ENCODE measurements at regions not wholly inside any gene's neighbourhood (a gene's known extent, or its start where the extent isn't known, plus 50 kb on each side); places are given as distances from the start of the nearest gene placed in this dataset.

- no peak overlapping the region for H3K4me3 ChIP-seq
- TF ChIP-seq CTCF (IDR thresholded peaks at IDR 0.05) (no peak), EP300 (IDR thresholded peaks at IDR 0.05; ENCODE audit: low read depth) (no peak), POLR2AphosphoS5 (IDR thresholded peaks at IDR 0.05) (no peak), POLR2A (IDR thresholded peaks at IDR 0.05) (no peak)
- H3K27me3 ChIP-seq = no peaks in the 10 kb centered on the region
- WGBS, 2 donors (ENCODE audit: low coverage in 1 of 2) = 84 to 86% methylated on average over 3 of the region's 3 CpGs
- in situ Hi-C loops (cut with MboI; ENCODE audit: low pct_ligation_motif_present in 1 of 4, low pct_unique_long_range_greater_than_20kb in 1 of 4, low sequenced_read_pairs in 3 of 4) = no loop called here
- intact Hi-C loops (cut with DNase I; ENCODE audit: low total_unique reads) = no loop called here
- no peak for DNase-seq
- no peaks in the 10 kb centered on the region for H3K36me3 ChIP-seq
- peaks cover 0 to 4% of the 10 kb centered on the region in 2 donors for H3K9me3 ChIP-seq
- H3K27ac ChIP-seq = no peak overlapping the region
- no peaks in the 10 kb centered on the region for H3K4me1 ChIP-seq
Observed at GRCh38 chr4:13316354-13316753, 167.8 kb downstream of the RAB28 start.

GRCh38 chr4:13313856-13314255 lies 170.3 kb downstream of the RAB28 start:
- DNase-seq = no peak
- intact Hi-C loops (cut with DNase I; ENCODE audit: low total_unique reads) (no loop called here), in situ Hi-C loops (cut with MboI; ENCODE audit: low pct_ligation_motif_present in 1 of 4, low pct_unique_long_range_greater_than_20kb in 1 of 4, low sequenced_read_pairs in 3 of 4) (no loop called here)
- H3K9me3 ChIP-seq = no peaks in the 10 kb centered on the region
- no peaks in the 10 kb centered on the region for H3K4me1 ChIP-seq
- no peaks in the 10 kb centered on the region for H3K36me3 ChIP-seq
- no peak overlapping the region for H3K4me3 ChIP-seq
- H3K27ac ChIP-seq = no peak overlapping the region
- TF ChIP-seq EP300 (IDR thresholded peaks at IDR 0.05; ENCODE audit: low read depth) = no peak
- no peak for TF ChIP-seq POLR2AphosphoS5 (IDR thresholded peaks at IDR 0.05)
- no peak for TF ChIP-seq POLR2A (IDR thresholded peaks at IDR 0.05)
- TF ChIP-seq CTCF (IDR thresholded peaks at IDR 0.05) = no peak
- no peaks in the 10 kb centered on the region for H3K27me3 ChIP-seq

GRCh38 chr4:13312264-13312663 lies 171.9 kb downstream of the RAB28 start:
- Histone ChIP-seq H3K27me3 (no peaks in the 10 kb centered on the region), H3K4me1 (no peaks in the 10 kb centered on the region), H3K4me3 (no peak overlapping the region), H3K9me3 (no peaks in the 10 kb centered on the region), H3K27ac (no peak overlapping the region), H3K36me3 (no peaks in the 10 kb centered on the region)
- DNase-seq = no peak
- WGBS, 2 donors (ENCODE audit: low coverage in 1 of 2) = 80 to 81% methylated on average over 1 of the region's 1 CpG
- TF ChIP-seq EP300 (IDR thresholded peaks at IDR 0.05; ENCODE audit: low read depth) (no peak), CTCF (IDR thresholded peaks at IDR 0.05) (no peak), POLR2AphosphoS5 (IDR thresholded peaks at IDR 0.05) (no peak), POLR2A (IDR thresholded peaks at IDR 0.05) (no peak)
- in situ Hi-C loops (cut with MboI; ENCODE audit: low pct_ligation_motif_present in 1 of 4, low pct_unique_long_range_greater_than_20kb in 1 of 4, low sequenced_read_pairs in 3 of 4) (no loop called here), intact Hi-C loops (cut with DNase I; ENCODE audit: low total_unique reads) (no loop called here)

GRCh38 chr4:13309751-13310150 lies 174.4 kb downstream of the RAB28 start:
- H3K9me3 ChIP-seq = no peaks in the 10 kb centered on the region
- intact Hi-C loops (cut with DNase I; ENCODE audit: low total_unique reads) (no loop called here), in situ Hi-C loops (cut with MboI; ENCODE audit: low pct_ligation_motif_present in 1 of 4, low pct_unique_long_range_greater_than_20kb in 1 of 4, low sequenced_read_pairs in 3 of 4) (no loop called here)
- no peaks in the 10 kb centered on the region for H3K27me3 ChIP-seq
- H3K36me3 ChIP-seq = no peaks in the 10 kb centered on the region
- DNase-seq = no peak
- H3K4me1 ChIP-seq = no peaks in the 10 kb centered on the region
- no peak overlapping the region for H3K27ac ChIP-seq
- 85 to 100% methylated on average over 1 to 2 of the region's 2 CpGs for whole genome bisulfite sequencing, 2 donors (ENCODE audit: low coverage in 1 of 2)
- TF ChIP-seq EP300 (IDR thresholded peaks at IDR 0.05; ENCODE audit: low read depth) = no peak
- no peak for TF ChIP-seq POLR2A (IDR thresholded peaks at IDR 0.05)
- no peak for TF ChIP-seq POLR2AphosphoS5 (IDR thresholded peaks at IDR 0.05)
- no peak overlapping the region for H3K4me3 ChIP-seq

- H3K4me3 ChIP-seq = no peak overlapping the region
- TF ChIP-seq CTCF (IDR thresholded peaks at IDR 0.05) = no peak
- no peak for TF ChIP-seq EP300 (IDR thresholded peaks at IDR 0.05; ENCODE audit: low read depth)
- TF ChIP-seq POLR2A (IDR thresholded peaks at IDR 0.05) = no peak
- TF ChIP-seq POLR2AphosphoS5 (IDR thresholded peaks at IDR 0.05) = no peak
- H3K36me3 ChIP-seq = no peaks in the 10 kb centered on the region
- no peaks in the 10 kb centered on the region for H3K4me1 ChIP-seq
- intact Hi-C loops (cut with DNase I; ENCODE audit: low total_unique reads) (no loop called here), in situ Hi-C loops (cut with MboI; ENCODE audit: low pct_ligation_motif_present in 1 of 4, low pct_unique_long_range_greater_than_20kb in 1 of 4, low sequenced_read_pairs in 3 of 4) (no loop called here)
- WGBS, 2 donors (ENCODE audit: low coverage in 1 of 2) = 78 to 100% methylated on average over 1 of the region's 1 CpG
- H3K27me3 ChIP-seq = no peaks in the 10 kb centered on the region
- H3K27ac ChIP-seq = no peak overlapping the region
- H3K9me3 ChIP-seq = no peaks in the 10 kb centered on the region
- no peak for DNase-seq
Observed at GRCh38 chr4:13306356-13306755, 177.8 kb downstream of the RAB28 start.

All from transverse colon (tissue), 4 donors.